Upper lobe of right lung (tissue), 1 donor: ENCODE measurements at regions not wholly inside any gene's neighbourhood (a gene's known extent, or its start where the extent isn't known, plus 50 kb on each side); places are given as distances from the start of the nearest gene placed in this dataset.

Experiments used
- ATAC-seq: fragments of 200-7000 bp; cut with Tn5 transposase; one replicate; pipeline ENCODE4 v1.9.1; 2020; ENCODE audit warnings: mild to moderate bottlenecking, moderate library complexity
- DNase-seq: peaks from one replicate; pipeline ENCODE4 v3.0.0-alpha.2; 2020
- H3K27ac ChIP-seq: fragments of 200-600 bp; one replicate; pipeline ENCODE4 v1.8.0; 2022
- H3K27me3 ChIP-seq: fragments of 200-600 bp; one replicate; pipeline ENCODE4 v1.8.0; 2022; ENCODE audit warnings: mild to moderate bottlenecking
- H3K36me3 ChIP-seq: fragments of 200-600 bp; one replicate; pipeline ENCODE4 v1.8.0; 2022
- H3K4me1 ChIP-seq: fragments of 200-600 bp; one replicate; pipeline ENCODE4 v1.8.0; 2022
- H3K4me3 ChIP-seq: fragments of 200-600 bp; one replicate; pipeline ENCODE4 v1.8.0; 2022; ENCODE audit warnings: mild to moderate bottlenecking
- H3K9me3 ChIP-seq: fragments of 200-600 bp; one replicate; pipeline ENCODE4 v1.8.0; 2022
- intact Hi-C: fragments of 100-400 bp; cut with DNase I; formaldehyde crosslinking; loops from one replicate; pipeline ENCODE4 v1.11.0; 2022
- TF ChIP-seq, protein P1 (sequence below): fragments of 200-600 bp; IDR thresholded peaks from one replicate; pipeline ENCODE4 v1.8.0; 2022; ENCODE audit warnings: antibody characterized with exemption
- donor health status: DM: no; HTN: yes; CAD: no; lungs with severe emphysema.

DNA sequence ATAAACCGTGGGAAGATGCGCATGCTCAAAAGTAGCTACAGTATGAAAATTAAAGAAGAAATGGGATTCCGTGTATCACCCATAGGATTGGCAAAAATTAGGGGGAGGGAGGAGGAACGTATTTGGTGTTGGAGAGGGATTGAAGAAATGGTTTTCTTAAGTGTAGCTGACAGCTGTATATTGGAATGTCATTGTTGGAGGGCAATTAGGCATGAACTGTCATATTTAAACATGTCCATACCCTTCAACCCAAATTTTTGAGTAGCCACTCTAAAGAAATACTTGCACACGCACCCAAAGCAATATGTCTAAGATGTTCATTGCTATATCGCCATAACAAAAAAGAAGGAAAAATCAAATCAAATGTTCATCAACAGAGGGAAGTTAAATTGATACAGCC, 144.7 kb downstream of the TLE3 start:
- Histone ChIP-seq H3K27ac (no peak overlapping the region), H3K27me3 (no peaks in the 10 kb centered on the region), H3K4me3 (no peak overlapping the region), H3K9me3 (no peaks in the 10 kb centered on the region), H3K36me3 (no peaks in the 10 kb centered on the region), H3K4me1 (no peaks in the 10 kb centered on the region)
- TF ChIP-seq, protein P1, sequence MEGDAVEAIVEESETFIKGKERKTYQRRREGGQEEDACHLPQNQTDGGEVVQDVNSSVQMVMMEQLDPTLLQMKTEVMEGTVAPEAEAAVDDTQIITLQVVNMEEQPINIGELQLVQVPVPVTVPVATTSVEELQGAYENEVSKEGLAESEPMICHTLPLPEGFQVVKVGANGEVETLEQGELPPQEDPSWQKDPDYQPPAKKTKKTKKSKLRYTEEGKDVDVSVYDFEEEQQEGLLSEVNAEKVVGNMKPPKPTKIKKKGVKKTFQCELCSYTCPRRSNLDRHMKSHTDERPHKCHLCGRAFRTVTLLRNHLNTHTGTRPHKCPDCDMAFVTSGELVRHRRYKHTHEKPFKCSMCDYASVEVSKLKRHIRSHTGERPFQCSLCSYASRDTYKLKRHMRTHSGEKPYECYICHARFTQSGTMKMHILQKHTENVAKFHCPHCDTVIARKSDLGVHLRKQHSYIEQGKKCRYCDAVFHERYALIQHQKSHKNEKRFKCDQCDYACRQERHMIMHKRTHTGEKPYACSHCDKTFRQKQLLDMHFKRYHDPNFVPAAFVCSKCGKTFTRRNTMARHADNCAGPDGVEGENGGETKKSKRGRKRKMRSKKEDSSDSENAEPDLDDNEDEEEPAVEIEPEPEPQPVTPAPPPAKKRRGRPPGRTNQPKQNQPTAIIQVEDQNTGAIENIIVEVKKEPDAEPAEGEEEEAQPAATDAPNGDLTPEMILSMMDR, result no peak
- DNase-seq, result no peak
- intact Hi-C loops, result no loop called here
- no peak for ATAC-seq

DNA sequence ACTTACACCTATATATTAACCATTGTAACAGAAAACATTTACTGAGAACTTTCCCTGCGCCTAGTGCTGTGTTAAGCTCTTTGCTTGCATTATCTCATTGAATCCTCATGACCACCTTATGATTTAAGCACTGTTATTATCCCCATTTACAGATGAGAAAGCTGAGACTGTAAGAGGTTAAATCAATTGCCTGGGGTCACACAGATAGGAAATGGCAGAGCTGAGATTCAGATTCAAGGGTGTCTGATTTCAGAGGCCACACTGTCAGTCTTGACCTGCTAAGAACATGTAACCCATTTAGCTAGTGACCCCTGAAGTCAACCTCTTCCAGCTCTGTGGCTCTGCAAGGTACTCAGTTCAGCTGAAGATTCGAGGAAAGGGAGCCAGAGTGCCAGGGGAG, 143.9 kb downstream of the TLE3 start:
- intact Hi-C loops, result no loop called here
- Histone ChIP-seq H3K27ac (no peak overlapping the region), H3K4me1 (no peaks in the 10 kb centered on the region), H3K36me3 (no peaks in the 10 kb centered on the region), H3K9me3 (no peaks in the 10 kb centered on the region), H3K27me3 (no peaks in the 10 kb centered on the region), H3K4me3 (no peak overlapping the region)
- ATAC-seq (no peak), DNase-seq (no peak)
- TF ChIP-seq, protein P1, result no peak

DNA sequence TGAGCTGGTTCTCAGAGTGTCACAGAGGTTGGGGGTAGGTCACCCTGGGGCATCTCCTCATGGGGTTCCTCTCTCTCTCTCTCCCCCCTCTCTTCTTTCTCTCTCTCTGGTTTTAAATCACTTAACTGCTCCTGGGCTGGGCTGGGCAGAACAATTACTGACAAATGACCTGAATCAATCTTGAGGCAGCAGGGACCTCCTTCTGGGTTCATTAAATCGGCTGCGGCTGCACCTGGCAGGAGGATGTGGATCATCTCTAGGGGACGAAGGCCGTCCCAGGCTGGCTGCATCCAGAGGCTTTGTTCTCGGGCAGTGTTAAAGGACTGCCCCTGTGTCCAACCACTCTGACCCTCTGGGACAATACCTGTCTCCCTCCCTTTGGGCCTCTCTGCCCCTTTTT, 143.1 kb downstream of the TLE3 start:
- Histone ChIP-seq H3K36me3 (no peaks in the 10 kb centered on the region), H3K27ac (no peak overlapping the region), H3K27me3 (no peaks in the 10 kb centered on the region), H3K4me1 (no peaks in the 10 kb centered on the region), H3K9me3 (no peaks in the 10 kb centered on the region), H3K4me3 (no peak overlapping the region)
- TF ChIP-seq, protein P1, result no peak
- ATAC-seq (no peak), DNase-seq (no peak)
- intact Hi-C loops, result no loop called here

DNA sequence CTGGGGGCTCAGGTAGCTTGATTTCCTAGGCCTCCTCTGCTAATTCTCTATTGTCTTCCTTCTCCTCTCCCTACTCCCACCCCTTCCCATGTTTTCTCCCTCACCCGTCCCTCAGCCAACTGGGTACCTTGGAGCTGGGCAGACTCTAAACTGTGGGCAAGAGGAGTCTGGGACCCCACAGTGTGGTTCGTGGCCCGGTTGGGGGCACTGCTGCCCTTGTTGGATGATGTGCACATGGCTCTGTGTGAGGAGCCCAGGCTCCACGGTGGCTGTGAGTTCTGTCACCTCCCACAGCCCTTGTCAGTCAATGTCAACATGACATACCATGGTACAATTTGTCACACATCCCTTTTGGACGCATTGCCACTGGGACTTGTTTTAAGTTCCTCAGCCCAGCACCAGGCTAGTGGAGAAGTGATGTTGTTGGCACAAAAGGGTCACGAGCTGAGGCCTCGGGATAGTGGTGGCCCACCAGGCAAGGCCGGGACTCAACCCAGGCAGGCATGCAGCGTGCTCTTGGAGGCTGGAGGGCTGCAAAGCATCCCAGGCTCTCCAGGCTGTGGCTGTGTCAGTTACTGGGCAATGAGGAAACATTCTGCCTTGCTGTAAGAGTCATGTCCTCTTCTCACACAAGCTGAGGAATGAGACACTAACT, 142.3 kb downstream of the TLE3 start:
- ATAC-seq, result no peak
- H3K4me1 ChIP-seq, result no peaks in the 10 kb centered on the region
- intact Hi-C loops, result no loop called here
- H3K36me3 ChIP-seq, result no peaks in the 10 kb centered on the region
- no peak for DNase-seq
- no peak overlapping the region for H3K27ac ChIP-seq
- H3K9me3 ChIP-seq, result no peaks in the 10 kb centered on the region
- TF ChIP-seq, protein P1, result no peak
- no peak overlapping the region for H3K4me3 ChIP-seq
- H3K27me3 ChIP-seq, result no peaks in the 10 kb centered on the region

DNA sequence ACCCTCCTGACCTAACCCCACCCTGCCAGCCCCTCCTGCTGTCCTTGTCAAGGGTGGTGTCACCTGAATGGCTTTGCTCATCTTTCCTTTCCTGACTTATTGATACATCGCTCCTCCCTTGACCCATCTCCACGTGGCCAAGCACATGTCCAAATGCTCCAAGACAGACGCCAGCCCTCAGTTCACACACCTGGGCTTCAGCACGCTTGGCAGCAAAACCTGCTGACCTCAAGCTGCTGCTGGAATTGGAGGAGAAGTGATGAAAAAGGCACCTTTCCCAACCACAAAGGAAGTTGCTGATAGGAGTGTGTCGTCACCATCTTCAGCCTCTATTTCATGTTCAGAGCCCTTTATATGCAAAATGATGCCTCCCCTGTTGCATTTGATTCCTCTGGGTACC, 141.3 kb downstream of the TLE3 start:
- Histone ChIP-seq H3K27me3 (no peaks in the 10 kb centered on the region), H3K27ac (no peak overlapping the region)

More for the DNA sequence above, 141.3 kb downstream of the TLE3 start:
- intact Hi-C loops, result no loop called here
- no peak for DNase-seq
- no peak overlapping the region for H3K4me3 ChIP-seq
- H3K4me1 ChIP-seq, result no peaks in the 10 kb centered on the region
- no peaks in the 10 kb centered on the region for H3K9me3 ChIP-seq
- TF ChIP-seq, protein P1, result no peak
- H3K36me3 ChIP-seq, result no peaks in the 10 kb centered on the region
- ATAC-seq, result no peak
